Activated T-helper 9 cell treated with anti-CD3 and anti-CD28 coated beads, Interleukin-2, amount 50 U/mL, for 16 hours (primary cell): ENCODE measurements at regions not wholly inside any gene's neighbourhood (a gene's known extent, or its start where the extent isn't known, plus 50 kb on each side); places are given as distances from the start of the nearest gene placed in this dataset.

Experiments
- DNase-seq: peaks from one replicate; pipeline ENCODE4 v3.0.0-alpha.2; 2020; ENCODE audit warnings: low read depth

DNA sequence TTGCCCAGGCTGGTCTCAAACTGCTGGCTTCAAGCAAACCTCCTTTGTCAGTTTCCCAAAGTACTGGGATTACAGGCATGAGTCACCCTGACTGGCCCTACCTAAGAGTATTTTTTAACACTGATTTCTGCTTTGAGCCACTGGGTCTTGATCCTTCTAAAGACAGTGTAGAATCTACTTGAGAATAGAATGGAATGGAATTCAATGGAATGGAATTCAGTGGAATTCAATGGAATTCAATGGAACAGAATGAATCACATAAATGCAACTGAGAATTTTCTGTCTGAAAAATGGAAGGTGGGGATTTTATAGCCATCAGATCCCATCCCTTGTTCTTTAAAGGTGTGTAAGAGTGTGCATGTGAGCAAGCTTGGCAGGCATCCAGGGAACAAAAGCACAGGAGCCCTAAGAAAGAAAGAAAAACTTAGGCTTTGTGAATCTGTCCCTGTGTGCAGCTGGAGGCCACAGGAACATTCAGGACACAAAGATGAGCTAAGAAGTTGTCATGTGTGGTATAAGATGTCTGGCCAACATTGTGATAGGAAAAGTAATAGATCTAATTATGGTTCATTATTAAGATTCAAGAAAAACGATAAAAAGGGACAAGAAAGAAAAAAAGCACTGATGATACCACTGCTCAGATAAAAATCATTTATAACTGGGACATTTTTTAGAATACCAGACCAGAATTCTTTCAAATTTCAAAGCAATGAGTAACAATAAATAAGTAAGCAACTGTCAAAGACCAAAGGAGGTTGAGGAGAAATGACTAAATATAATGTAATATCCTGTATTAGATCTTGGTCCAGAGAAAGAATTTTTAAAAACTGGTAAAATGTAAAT is 681.0 kb upstream of the GJE1 start:
- DNase-seq: no peak

DNA sequence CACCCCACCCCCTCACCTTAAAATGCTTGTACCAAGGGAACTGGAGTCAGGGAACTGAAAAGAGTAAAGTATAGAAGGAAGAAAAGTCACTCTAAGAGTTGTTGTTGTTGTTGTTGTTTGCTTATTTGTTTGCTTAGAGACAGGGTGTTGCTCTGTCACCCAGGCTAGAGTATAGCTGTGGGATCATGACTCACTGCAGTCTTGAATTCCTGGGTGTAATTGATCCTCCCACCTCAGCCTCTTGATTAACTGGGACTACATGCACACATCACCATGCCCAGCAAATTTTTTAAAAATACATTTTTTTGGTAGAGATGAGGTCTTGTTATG is 681.6 kb upstream of the GJE1 start:
- no peak for DNase-seq

DNA sequence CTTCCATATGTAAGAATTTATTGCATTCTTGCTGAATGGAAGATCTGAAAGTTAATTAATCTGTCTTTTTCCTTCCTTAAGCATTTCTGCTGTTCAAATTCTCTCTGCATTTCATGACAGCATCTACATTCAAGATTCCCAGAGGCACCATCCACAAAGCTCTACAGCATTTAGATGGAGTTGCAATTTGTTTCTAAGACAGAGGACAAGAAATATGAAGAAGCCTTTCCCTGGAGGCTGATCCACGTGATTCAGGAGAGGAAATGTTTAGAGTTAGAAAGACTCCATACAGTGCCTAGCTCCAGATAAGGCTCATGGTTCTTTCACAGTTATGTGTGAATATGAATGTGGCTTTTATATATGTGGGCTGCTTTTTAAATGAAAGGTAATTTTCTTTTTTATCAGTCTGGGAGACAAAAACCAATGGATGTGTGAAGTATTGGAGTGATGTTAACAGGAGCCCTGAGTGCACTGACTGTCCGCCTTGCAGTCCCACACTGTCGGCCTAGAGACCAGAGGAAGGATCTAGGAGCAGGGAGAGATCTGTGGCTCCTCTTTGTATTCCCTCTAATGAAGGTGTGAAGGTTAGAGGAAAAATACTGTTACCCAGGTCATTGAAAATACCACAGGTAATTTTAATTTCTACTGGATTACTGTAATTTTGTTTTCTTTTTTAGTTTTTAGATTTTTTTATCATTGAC is 686.6 kb upstream of the GJE1 start:
- no peak for DNase-seq

DNA sequence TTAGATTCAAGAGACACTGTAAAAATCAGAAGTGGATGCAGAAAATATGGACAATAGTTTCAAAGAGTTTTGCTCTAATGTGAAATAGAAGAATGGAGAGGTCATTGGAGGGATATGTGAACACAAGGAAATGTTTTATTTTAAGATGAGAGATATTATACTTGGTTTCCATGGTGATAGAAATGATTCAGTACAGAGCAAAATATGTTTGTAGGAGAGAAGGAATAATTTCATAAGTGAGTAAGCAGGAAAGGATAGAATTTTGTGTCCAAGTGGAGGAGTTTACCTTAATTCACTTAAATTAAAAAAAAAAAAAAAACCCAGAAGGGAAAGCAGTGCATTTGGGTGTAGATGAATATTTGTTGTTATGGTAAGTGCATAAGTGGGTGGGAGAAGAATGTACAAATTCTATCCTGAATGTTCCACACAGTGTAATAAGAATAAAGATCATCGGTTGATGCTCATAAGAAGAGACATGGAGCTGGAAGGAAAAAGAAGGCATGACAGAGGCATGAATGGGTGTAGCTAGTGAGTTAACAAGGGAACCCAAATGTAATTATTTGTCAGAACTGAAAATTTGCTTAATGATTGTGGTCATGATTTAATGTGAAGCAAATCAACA is 688.9 kb upstream of the GJE1 start:
- no peak for DNase-seq

DNA sequence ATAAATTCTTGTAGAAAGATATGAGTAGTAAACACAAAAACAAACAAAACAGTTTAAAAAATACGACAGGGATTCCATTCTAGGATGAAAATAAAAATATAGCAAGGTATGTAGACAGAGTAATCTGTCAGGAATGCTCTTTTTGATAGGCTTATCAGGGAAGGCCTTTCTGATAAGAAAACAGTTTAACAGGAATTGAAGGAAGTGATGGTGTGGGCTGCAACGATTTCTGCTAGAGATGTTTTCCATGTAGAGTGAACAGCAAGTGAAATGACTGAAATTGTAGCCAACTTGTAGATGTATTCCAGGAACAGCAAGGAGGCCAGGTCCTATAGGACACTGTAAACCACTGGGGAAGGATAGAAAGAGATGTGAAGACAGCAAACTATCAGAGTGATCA is 689.7 kb upstream of the GJE1 start:
- DNase-seq: no peak

DNA sequence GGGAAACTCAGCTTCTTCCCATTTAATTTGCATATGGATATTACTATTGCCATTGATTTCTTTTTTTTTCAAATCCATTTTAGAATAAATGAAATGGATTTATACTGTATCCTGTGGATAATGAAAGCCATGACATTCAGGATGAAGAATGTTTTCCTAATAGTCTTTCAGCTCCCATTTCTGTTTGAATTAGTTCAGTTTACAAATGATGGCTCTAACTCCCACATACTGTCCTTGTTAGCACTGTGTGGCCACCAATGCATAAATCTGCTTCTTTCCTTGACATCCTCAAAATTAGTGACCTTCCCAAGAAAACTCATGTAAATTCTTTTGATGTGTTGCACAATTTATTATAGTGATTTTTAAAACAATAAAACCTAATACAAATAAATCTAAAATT is 693.2 kb upstream of the GJE1 start:
- no peak for DNase-seq

DNA sequence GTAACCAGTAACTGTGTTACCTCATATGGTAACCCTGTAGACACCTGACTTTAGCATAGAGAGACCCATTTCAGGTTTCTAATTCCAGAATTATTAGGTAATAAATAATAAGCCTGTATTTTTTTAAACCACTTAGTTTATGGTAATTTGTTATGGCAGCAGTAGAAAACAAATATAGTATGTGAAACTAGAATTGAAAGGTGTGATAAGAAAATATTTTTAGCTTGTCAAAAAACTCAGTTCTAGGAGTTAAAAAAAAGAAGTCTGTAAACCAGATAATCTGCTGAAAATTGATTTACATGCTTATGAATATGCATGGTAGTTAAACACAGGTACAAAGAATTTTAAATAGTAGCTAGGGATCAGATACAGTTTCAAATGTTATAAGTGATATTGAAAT is 695.0 kb upstream of the GJE1 start:
- DNase-seq: no peak

DNA sequence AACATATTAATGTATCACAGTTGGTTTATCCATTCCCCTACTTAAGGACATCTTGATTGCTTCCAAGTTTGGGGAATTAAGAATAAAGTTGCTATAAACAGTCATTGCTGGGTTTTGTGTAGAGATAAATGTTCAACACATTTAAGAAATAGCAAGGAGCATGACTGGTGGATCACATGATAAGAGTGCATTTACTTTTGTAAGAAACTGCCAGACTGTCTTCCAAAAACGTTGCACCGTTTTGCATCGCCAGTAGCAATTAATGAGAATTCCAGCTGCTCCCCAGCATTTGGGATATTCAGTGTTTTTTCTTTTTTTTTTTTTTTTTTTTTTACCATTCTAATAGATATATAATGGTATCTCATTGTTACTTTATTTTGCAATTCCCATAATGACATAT is 695.7 kb upstream of the GJE1 start:
- no peak for DNase-seq

DNA sequence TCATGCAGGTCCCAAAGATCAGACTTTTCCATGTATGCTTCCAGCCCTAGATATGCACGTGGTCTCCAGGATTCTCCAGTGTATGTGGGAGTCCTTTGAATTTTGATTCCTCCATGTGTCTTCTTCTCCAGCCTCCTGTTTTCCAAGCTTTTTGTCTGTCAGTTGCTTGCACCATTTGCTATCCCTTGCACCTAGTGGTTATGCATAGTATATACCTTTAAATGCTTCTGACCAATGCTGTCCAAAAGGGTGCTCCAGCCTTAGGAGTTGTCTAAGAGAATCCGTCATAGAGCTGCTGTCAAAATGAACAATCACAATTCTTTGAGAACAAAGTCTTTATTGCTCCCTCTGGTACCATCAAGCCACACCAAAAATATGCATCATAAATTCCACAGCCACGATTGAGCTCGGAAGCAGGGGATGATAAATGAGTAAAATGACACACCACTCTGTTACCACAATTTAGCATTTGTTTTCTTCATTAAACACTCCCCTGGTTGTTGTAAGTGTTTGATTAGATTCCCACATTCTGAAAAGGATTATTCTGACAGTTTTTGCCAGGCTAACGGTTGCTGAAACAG is 706.2 kb upstream of the GJE1 start:
- no peak for DNase-seq

DNA sequence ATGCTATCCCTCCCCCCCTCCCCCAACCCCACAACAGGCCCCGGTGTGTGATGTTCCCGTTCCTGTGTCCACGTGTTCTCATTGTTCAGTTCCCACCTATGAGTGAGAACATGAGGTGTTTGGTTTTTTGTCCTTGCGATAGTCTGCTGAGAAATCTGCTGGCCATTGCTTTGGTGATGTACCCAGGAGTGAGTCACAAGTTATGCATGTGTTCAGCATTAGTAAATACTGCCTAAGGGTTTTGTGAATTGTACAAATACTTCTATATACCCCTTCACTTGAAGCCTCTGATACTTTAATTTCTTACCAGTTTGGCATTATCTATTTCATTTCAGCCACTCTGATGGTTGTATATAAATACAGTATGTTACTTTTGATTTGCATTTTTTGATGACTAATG is 711.3 kb upstream of the GJE1 start:
- DNase-seq: no peak

DNA sequence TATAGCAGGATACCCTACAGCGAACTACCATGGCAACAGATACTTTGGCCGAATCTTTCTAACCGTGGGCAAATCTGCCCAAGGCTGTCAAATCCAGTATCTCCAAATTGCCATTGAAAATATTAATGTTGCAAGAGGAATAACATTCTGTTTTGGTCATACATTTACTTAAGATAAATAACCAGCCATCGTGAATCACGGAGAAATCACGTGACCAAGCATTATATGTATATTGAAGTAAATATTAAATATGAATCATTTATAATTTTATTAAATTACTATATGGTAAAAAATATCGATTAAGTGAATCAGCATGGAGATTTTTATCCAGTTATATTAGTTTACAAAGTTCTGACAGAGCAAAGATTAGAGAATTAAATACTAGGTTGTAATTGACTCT is 714.6 kb upstream of the GJE1 start:
- DNase-seq: no peak

DNA sequence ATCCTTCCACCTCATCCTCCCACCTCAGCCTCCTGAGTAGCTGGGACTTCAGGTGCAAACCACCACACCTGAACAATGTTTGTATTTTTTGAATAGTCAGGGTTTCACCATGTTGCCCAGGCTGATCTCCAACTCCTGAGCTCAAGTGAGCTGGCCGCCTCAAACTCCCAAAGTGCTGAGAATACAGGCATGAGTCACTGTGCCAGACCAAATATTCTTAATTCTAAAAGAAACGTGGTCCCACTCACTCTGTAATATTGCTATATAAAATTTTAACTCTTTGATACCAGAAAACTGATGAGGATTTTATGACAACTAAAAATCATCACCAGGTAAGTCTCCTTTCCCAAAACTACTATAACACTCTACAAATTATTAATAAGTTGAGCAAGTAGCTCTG is 716.8 kb upstream of the GJE1 start:
- DNase-seq: no peak

DNA sequence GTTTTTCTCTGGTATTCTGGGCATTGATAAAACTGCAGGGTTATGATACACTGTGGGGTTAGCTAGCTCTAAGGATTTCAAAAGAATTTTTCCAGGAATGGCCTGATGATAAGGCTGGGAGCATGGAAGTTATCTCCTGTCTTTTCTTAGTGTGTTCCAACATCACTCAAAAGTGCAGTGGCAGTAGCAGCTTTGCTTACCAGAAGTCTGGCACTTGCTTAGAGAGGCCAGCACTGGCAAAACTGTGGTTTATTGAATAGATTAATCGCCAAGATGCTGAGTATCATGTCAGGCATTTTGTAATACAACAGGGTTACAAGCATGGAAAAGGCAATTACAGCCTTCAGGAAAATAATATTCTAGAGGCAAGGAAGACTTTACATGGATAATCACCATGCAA is 719.5 kb upstream of the GJE1 start:
- DNase-seq: no peak

DNA sequence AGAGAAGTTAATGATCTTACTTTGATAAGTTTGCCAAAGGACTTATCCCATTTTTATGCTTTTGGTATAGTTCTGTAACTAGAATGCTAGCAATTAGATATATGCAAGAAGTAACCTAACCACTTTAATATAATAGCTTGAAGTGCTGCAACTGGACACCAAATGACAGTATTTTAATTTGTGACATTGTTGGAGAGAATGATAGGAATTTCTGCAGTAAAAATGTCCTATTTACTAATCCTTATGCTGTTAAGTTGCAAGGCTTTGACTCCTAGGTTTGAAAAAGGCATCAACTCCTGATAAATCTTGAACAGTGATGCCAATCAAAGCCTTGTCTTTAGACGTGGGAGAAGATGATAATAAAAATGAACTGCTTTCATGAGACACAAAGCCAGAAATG is 726.0 kb upstream of the GJE1 start:
- DNase-seq: no peak

DNA sequence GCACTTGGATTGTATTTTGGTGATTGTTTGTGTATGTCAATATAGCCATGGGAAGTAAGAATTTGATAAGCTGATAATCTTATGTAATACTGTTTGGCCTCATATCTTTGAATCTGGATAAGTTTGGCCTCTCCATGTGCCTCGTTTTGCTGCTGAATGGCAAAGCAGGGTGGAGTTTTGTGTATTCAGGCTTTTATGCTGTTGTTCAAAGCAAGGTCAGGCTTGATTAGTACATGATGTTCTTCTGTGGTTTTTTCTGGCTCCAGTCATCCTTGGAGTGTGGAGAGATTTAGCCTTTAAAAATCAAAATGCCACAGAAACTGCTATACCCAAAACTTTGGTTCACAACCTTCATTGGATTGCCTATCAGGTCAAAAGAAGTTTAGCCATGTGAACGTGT is 728.9 kb upstream of the GJE1 start:
- DNase-seq: no peak

DNA sequence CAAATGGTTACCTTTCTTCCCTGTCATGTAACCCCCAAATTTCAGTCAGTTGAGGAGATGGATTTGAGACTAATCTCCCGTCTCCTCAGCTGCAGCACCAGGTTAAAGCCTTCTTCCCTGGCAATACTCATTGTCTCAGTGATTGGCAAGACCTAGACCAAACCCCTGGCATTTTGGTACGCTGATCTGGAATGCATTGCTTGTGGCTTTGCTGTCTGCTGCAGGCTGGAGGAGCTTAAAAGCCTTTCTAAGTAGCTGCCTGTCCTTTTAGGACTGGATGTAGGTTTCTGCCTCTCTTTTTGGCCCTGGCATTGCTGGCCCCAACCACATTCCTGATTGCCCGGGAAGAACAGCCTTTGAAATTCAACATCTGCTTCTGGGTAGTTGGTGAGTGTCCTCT is 729.6 kb upstream of the GJE1 start:
- DNase-seq: no peak

DNA sequence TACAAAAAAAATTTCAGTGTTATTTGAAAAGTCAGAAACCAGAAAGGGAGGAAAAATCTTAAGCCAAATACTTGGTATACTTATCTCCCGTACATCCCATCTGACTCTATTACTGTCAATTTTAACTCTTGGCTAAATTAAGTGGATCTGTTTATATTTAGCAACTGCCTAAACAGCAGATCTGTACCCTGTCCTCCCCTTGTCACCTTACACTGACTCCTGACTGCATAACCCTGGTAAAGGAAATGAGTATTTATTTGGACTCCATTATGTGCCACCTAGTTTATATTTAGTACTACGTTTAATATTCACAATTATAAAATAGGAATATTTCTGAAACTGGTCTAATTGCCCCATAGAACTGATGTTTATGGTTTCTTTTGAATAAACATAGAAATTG is 730.2 kb upstream of the GJE1 start:
- no peak for DNase-seq

DNA sequence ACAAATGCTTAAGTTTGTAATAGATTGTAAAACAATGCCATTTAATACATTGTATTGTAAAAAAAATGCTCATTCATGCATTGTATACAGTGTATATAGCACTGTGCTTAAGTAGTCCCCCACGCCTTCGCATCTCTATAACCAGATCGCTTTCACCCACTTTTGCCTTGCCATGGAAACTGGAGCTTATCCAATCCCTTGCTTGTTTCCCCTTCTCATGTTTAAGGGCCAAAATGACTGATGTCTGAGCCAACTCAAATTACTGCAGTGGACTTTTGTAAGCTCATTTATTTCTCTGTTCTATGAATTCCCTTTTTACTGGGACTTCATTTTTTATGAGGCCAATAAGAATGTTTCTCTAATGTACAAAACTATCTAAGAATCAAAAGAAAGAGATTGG is 730.9 kb upstream of the GJE1 start:
- DNase-seq: no peak

DNA sequence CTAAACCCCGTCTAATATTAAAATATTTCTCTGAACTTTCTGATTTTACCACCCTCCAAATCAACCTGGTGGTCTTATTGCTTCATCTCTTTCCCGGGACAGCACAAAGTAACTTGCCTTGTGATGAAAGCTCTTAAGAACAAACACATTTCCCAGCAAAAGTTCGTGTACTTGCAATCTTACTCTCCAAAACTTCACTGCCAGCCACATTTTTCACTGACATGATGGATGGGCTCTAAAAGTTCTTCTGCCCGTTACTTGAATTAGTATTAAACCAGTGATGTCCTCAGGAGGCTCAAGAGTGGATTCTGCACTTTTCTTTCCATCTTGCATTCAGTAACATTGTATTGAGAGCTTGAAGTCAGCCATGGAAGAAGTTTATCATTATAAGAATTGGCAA is 731.6 kb upstream of the GJE1 start:
- no peak for DNase-seq

DNA sequence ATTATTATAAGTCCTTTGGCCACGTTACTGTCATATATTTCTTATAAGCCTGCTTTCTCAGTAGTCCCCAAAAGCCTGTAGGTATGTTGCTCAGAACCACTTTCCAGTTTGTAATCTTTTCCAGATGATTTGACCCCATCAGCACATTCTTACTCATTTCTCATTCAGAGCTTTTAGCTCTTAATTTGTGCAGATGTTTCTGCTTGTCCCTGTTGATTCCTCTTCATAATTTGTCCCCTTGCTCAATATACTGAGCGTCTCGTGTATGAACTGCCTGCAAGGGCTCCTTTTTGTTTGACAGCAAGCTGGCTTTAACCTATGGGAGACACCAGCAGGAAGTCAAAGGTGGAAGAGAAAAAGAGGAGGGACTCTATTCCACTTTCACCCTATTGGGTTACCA is 733.8 kb upstream of the GJE1 start:
- no peak for DNase-seq

DNA sequence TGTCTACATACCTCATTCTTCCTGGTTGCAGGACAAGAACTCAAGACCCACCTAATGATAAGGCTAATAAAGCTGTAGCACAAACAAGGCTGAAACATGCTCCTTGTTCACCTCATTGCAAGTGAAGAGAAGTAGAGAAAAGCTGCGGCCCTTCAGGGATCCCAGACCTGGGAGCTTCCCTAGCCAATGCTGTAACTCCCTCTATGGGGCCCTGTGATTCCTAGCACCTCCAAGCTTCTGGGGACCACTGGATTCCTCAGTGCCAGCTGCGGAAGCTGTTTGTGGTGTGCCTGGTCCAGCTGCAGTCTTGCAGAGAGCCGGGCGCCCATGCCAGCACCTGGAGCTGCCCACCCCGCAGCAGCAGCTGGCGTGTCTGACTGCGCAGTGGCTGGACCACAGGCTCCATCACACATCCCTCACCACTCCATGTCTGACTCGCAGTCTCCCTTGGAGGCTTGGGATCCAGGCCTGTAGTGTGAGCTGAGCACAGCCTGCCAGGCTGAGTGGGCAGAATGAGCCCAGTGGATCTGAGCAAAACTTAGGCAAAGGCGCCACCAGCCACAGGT is 737.2 kb upstream of the GJE1 start:
- DNase-seq: no peak

DNA sequence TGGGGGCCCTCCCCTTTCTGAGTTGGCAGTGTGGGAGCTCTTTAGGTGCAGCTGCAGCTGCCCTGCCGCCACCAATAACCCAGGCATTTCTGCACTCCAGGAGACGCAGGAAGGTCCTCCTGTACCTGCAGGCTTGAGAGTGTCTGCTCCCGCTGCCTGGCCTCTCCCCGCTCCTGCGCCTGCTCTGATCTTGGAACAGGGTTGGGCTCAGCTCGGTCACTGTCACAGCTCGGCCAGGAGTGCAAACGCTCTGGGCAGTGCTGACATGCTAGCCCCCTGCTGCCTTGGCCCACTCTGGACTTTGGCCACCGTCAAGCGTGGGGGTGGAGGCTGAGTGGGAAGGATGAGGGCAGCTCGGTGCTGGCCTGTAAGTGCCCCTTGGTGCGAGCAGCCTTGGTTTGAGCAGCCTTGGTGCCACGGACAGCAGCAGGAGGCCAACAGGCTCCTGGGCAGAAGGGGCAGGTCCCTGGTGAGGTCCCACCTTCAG is 738.1 kb upstream of the GJE1 start:
- DNase-seq: no peak

DNA sequence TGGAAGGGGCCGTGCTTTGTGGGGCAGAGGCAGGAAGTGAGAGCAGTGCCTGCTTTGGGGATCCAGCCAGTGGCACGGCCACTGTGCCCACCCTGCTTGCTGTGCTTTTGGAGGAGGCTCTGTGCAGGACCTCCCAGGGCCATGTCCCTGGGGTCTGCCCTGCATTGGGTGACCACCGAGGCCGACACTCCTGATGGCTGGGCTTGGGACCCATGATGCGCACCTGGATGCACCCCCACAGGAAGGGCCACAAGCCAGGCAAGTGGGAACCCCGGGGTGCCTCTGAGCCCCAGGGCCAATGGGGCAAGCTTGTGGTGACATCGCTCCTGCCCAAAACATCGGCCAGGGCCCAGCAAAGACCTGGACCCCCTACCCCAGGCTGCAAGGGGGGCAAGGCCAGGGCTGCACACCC is 738.6 kb upstream of the GJE1 start:
- no peak for DNase-seq
